ENCODE measurements at regions not wholly inside any gene's neighbourhood (a gene's known extent, or its start where the extent isn't known, plus 50 kb on each side); places are given as distances from the start of the nearest gene placed in this dataset.

GRCh38 chr6:100276311-100277057 is 188.2 kb downstream of the SIM1 start:
- Histone ChIP-seq H3K4me1 (ENCODE audit: low read depth, poor library complexity, severe bottlenecking) (no peaks in the 10 kb centered on the region), H4K20me1 (ENCODE audit: insufficient read depth) (no peaks in the 10 kb centered on the region), H3K79me2 (ENCODE audit: insufficient read depth, low read depth) (no peaks in the 10 kb centered on the region), H3K9ac (no peak overlapping the region), H3K27ac (no peak overlapping the region), H3K4me3 (IDR thresholded peaks at IDR 0.05; ENCODE audit: insufficient read depth, low read depth, low read length) (no peak overlapping the region), H3K27me3 (ENCODE audit: insufficient read depth, low read depth) (no peaks in the 10 kb centered on the region), H3K4me2 (no peak overlapping the region), H2AFZ (ENCODE audit: low read depth) (no peak overlapping the region), H3K36me3 (ENCODE audit: insufficient read depth) (no peaks in the 10 kb centered on the region)
- TF ChIP-seq CTCF (conservative IDR thresholded peaks at IDR 0.05; ENCODE audit: low read depth, low read length) = no peak

DNA sequence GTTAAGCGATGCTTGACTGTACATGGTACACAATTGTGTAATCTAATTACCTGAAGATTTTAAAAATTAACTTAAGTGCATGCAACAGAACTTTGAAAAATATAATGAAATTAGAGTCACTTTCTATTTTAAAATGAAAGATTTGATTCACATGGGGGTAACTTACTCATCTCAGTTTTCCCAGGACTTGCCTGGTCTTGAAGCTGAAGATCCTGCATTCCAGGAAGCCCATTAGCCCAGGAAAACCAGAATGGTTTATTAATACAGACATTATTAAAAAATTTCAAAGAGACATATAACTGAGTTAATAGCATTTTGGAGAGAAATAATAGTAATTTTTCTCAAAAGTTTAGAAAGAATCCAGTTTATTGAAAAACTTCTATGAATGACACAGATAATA is 190.6 kb downstream of the SIM1 start:
- no peak overlapping the region for H3K4me2 ChIP-seq
- H3K27ac ChIP-seq = no peak overlapping the region
- H3K79me2 ChIP-seq (ENCODE audit: insufficient read depth, low read depth) = no peaks in the 10 kb centered on the region
- H3K4me1 ChIP-seq (ENCODE audit: low read depth, poor library complexity, severe bottlenecking) = no peaks in the 10 kb centered on the region
- H3K9ac ChIP-seq = no peak overlapping the region
- H3K27me3 ChIP-seq (ENCODE audit: insufficient read depth, low read depth) = no peaks in the 10 kb centered on the region
- TF ChIP-seq CTCF (conservative IDR thresholded peaks at IDR 0.05; ENCODE audit: low read depth, low read length) = no peak
- no peak overlapping the region for H2AFZ ChIP-seq (ENCODE audit: low read depth)
- H3K4me3 ChIP-seq (IDR thresholded peaks at IDR 0.05; ENCODE audit: insufficient read depth, low read depth, low read length) = no peak overlapping the region
- H3K36me3 ChIP-seq (ENCODE audit: insufficient read depth) = no peaks in the 10 kb centered on the region
- H4K20me1 ChIP-seq (ENCODE audit: insufficient read depth) = no peaks in the 10 kb centered on the region

GRCh38 chr6:100271625-100272024 is 193.1 kb downstream of the SIM1 start:
- TF ChIP-seq CTCF (conservative IDR thresholded peaks at IDR 0.05; ENCODE audit: low read depth, low read length) = no peak
- Histone ChIP-seq H3K36me3 (ENCODE audit: insufficient read depth) (no peaks in the 10 kb centered on the region), H3K27ac (no peak overlapping the region), H2AFZ (ENCODE audit: low read depth) (no peak overlapping the region), H3K4me3 (IDR thresholded peaks at IDR 0.05; ENCODE audit: insufficient read depth, low read depth, low read length) (no peak overlapping the region), H3K4me1 (ENCODE audit: low read depth, poor library complexity, severe bottlenecking) (no peaks in the 10 kb centered on the region), H3K79me2 (ENCODE audit: insufficient read depth, low read depth) (no peaks in the 10 kb centered on the region), H3K9ac (no peak overlapping the region), H4K20me1 (ENCODE audit: insufficient read depth) (no peaks in the 10 kb centered on the region), H3K27me3 (ENCODE audit: insufficient read depth, low read depth) (no peaks in the 10 kb centered on the region), H3K4me2 (no peak overlapping the region)

DNA sequence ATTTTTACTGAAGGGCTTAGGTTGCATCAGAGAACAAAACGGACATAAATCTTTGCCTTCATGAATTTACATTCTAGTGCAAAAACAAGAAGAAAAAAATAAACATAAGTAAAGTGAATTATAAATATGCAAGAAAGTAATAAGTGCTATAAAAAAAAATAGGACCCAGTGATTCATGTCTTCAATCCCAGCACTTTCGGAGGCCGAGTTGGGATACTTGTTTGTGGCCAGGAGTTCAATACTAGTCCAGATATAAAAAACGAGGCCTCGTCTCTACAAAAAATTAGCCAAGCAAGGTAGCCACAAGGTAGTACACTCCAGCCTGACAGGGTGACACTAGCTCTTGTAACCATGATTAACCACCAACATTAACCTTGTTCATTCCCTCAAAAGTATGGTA is 193.5 kb downstream of the SIM1 start:
- Histone ChIP-seq H3K9ac (no peak overlapping the region), H3K79me2 (ENCODE audit: insufficient read depth, low read depth) (no peaks in the 10 kb centered on the region), H2AFZ (ENCODE audit: low read depth) (no peak overlapping the region), H3K4me1 (ENCODE audit: low read depth, poor library complexity, severe bottlenecking) (no peaks in the 10 kb centered on the region), H3K4me3 (IDR thresholded peaks at IDR 0.05; ENCODE audit: insufficient read depth, low read depth, low read length) (no peak overlapping the region), H3K4me2 (no peak overlapping the region), H3K27me3 (ENCODE audit: insufficient read depth, low read depth) (no peaks in the 10 kb centered on the region), H3K27ac (no peak overlapping the region), H3K36me3 (ENCODE audit: insufficient read depth) (no peaks in the 10 kb centered on the region), H4K20me1 (ENCODE audit: insufficient read depth) (no peaks in the 10 kb centered on the region)
- TF ChIP-seq CTCF (conservative IDR thresholded peaks at IDR 0.05; ENCODE audit: low read depth, low read length) = no peak

Measured in KMS-11 (cell line).